ENCODE measurements at regions not wholly inside any gene's neighbourhood (a gene's known extent, or its start where the extent isn't known, plus 50 kb on each side); places are given as distances from the start of the nearest gene placed in this dataset.

- TF ChIP-seq, protein P1, sequence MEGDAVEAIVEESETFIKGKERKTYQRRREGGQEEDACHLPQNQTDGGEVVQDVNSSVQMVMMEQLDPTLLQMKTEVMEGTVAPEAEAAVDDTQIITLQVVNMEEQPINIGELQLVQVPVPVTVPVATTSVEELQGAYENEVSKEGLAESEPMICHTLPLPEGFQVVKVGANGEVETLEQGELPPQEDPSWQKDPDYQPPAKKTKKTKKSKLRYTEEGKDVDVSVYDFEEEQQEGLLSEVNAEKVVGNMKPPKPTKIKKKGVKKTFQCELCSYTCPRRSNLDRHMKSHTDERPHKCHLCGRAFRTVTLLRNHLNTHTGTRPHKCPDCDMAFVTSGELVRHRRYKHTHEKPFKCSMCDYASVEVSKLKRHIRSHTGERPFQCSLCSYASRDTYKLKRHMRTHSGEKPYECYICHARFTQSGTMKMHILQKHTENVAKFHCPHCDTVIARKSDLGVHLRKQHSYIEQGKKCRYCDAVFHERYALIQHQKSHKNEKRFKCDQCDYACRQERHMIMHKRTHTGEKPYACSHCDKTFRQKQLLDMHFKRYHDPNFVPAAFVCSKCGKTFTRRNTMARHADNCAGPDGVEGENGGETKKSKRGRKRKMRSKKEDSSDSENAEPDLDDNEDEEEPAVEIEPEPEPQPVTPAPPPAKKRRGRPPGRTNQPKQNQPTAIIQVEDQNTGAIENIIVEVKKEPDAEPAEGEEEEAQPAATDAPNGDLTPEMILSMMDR (IDR thresholded peaks at IDR 0.05): no peak
- TF ChIP-seq, protein P2, sequence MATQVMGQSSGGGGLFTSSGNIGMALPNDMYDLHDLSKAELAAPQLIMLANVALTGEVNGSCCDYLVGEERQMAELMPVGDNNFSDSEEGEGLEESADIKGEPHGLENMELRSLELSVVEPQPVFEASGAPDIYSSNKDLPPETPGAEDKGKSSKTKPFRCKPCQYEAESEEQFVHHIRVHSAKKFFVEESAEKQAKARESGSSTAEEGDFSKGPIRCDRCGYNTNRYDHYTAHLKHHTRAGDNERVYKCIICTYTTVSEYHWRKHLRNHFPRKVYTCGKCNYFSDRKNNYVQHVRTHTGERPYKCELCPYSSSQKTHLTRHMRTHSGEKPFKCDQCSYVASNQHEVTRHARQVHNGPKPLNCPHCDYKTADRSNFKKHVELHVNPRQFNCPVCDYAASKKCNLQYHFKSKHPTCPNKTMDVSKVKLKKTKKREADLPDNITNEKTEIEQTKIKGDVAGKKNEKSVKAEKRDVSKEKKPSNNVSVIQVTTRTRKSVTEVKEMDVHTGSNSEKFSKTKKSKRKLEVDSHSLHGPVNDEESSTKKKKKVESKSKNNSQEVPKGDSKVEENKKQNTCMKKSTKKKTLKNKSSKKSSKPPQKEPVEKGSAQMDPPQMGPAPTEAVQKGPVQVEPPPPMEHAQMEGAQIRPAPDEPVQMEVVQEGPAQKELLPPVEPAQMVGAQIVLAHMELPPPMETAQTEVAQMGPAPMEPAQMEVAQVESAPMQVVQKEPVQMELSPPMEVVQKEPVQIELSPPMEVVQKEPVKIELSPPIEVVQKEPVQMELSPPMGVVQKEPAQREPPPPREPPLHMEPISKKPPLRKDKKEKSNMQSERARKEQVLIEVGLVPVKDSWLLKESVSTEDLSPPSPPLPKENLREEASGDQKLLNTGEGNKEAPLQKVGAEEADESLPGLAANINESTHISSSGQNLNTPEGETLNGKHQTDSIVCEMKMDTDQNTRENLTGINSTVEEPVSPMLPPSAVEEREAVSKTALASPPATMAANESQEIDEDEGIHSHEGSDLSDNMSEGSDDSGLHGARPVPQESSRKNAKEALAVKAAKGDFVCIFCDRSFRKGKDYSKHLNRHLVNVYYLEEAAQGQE (IDR thresholded peaks at IDR 0.05; ENCODE audit: insufficient read depth in 1 of 2, low read depth in 2 of 2, low read length in 1 of 2): no peak
Observed at GRCh38 chr12:19953734-19954133, 414.6 kb upstream of the PDE3A start.
